Cardiac septum (tissue), 1 donor: ENCODE measurements at regions not wholly inside any gene's neighbourhood (a gene's known extent, or its start where the extent isn't known, plus 50 kb on each side); places are given as distances from the start of the nearest gene placed in this dataset.
"Not testable (repeated sequence)": the region's sequence is repeated elsewhere in the genome, so short reads cannot be mapped to it uniquely, and the experiment has no call there.

Experiments used
- DNase-seq: peaks from one replicate; pipeline ENCODE4 v3.0.0-alpha.2; 2020; ENCODE audit warnings: low spot score
- intact Hi-C: fragments of 100-400 bp; cut with DNase I; formaldehyde crosslinking; loops from one replicate; pipeline ENCODE4 v1.14.0; 2022
- donor health status: DM: no; HTN: no; CAD: no.

DNA sequence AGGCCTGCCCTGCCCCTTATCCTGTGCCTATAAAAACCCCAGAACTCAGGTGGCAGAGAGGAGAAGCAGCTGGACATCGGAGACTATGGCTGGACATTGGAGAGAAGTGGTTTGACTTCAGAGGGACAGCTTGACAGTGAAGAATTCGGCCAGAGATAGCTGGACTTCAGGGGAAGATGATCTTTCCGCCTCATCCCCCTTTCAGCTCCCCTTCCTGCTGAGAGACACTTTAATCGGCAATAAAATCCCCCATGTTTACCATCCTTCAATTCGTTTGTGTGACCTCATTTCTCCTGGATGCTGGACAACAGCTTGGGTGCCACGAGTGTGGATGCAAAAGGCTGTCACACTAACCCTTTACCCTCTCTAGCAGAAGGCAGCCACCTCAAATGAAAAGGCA lies 134.1 kb upstream of the TUT7 start:
- intact Hi-C loops: loop anchor here (10.0 kb wide), 1 partner anchor 456 kb away; the partner anchor contains the start of gene GAS1

DNA sequence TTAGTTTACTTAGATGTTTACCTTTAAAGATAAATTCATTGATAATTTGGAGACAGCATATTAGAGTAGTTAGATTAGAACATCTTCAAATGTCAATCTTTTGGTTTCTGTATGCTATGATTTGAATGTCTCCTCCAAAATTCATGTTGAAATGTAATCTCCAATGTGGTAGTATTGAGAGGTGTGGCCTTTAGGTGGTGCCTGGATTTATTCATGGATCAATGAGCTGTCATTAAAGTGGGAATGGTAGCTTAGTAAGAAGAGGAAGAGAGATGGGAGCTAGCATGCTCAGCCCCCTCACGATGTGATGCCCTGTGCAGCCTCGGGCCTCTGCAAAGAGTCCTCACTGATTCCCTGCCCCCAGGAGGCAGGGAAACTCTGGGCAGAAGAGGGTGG lies 133.6 kb upstream of the TUT7 start:
- intact Hi-C loops: loop anchor here (10.0 kb wide), 1 partner anchor 457 kb away; the partner anchor contains the start of gene GAS1
- DNase-seq: no peak

More for the DNA sequence above, 134.1 kb upstream of the TUT7 start:
- DNase-seq: no peak

DNA sequence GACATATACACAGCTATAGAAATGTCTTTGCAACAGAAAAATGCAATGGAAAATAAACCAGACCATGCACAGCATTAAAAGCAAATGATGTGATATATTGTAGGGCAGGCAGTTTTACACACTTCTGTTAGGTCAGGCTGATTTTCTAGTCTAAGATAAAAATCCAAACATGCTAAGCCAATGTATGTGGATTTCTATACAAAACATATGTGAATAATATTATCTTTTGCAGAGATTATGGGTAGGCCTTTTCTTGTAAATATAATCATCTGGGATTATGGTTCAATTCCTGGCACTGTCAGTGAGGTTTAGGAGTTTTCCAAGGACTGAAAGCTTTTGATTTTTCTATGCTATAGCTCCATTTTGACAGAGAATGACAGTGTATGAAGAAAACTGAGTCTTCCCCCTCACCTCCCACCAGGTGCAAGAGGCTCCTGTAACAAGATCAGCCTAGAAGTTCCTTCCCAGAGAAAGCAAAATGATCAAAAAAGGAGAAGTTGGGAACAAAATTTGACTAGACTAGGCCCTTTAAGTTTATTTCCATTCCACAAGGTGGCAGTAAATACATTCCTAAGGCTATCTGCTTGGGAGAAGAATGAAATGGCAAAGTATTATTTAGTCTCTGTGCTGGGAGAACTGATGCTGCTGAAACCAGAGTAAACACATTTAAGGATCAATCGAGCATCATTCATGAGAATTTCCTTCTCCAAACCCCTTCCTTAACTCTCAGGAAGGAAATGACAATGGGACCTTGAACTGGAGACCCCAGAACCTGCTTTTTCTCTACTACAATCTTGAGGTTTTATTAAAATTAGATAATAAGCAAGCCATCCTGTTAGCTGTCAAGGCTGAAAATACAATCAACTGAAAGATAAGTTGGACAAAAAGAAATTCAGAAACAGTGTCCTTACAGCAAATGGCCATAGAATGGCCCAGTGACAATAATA lies 133.0 kb upstream of the TUT7 start:
- intact Hi-C loops: loop anchor here (10.0 kb wide), 1 partner anchor 458 kb away; the partner anchor contains the start of gene GAS1
- DNase-seq: no peak

DNA sequence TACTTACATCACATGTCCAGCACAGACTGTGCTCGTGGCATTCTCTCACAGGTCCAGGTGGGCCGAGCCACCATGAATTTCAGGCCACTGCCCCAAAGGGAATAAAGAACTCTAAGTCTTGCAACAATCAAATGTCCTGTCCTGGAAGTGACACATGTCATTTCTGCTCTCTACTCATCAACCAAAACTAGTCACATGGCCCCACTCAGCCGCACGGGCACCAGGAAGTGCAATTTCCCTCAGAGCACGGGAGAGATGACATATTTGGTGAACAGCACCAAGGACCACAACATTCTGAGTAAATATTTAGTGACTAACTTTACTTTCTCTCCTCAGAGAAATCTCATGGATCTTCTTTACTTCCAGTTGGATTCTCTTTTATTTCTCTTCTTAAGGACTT lies 131.1 kb upstream of the TUT7 start:
- intact Hi-C loops: loop anchor here (10.0 kb wide), 1 partner anchor 459 kb away; the partner anchor contains the start of gene GAS1
- no peak for DNase-seq

DNA sequence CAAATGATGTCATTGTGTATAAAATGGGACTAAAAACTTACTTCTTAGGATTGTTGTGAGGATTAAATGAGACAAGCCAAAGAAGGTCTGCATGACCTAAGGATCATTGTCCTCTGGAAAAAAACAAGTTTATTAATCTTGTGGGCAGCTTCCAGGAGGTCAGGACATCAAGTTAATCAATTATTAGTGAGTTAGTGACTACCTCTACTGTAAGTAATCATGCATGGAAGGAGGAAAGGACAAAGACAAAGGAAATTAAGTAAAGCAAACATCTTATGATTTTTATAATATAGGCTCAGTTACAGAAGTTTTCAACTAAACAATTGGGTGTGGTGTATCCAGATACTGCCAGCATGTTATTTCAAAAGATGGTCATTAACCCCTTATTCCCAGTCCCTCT lies 129.3 kb upstream of the TUT7 start:
- intact Hi-C loops: loop anchor here (10.0 kb wide), 1 partner anchor 461 kb away; the partner anchor contains the start of gene GAS1
- no peak for DNase-seq

DNA sequence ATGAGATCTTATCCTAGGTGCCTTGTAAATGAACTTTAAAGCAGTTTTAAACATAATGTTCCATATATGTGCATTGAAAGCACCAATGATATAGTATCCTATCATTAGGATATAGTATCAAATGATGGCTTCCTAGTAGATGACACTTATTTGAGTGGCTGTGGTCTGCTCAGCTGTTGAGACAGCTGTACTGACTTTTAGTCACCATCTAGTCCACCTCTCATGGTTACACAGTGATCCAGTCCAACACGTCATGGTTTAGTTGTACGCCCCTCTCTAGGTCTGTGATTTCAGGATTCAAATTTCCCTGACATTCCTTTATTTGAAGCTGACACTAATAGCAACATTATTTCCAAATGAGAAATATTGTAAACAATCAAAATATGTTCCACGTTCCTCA lies 127.3 kb upstream of the TUT7 start:
- intact Hi-C loops: loop anchor here (10.0 kb wide), 1 partner anchor 463 kb away; the partner anchor contains the start of gene GAS1
- DNase-seq: no peak

DNA sequence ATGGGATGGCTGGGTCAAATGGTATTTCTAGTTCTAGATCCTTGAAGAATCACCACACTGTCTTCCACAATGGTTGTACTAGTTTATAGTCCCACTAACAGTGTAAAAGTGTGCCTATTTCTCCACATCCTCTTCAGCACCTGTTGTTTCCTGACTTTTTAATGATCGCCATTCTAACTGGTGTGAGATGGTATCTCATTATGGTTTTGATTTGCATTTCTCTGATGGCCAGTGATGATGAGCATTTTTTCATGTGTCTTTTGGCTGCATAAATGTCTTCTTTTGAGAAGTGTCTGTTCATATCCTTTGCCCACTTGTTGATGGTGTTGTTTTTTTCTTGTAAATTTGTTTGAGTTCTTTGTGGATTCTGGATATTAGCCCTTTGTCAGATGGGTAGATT lies 121.0 kb upstream of the TUT7 start:
- intact Hi-C loops, DNase-seq: not testable (repeated sequence)

DNA sequence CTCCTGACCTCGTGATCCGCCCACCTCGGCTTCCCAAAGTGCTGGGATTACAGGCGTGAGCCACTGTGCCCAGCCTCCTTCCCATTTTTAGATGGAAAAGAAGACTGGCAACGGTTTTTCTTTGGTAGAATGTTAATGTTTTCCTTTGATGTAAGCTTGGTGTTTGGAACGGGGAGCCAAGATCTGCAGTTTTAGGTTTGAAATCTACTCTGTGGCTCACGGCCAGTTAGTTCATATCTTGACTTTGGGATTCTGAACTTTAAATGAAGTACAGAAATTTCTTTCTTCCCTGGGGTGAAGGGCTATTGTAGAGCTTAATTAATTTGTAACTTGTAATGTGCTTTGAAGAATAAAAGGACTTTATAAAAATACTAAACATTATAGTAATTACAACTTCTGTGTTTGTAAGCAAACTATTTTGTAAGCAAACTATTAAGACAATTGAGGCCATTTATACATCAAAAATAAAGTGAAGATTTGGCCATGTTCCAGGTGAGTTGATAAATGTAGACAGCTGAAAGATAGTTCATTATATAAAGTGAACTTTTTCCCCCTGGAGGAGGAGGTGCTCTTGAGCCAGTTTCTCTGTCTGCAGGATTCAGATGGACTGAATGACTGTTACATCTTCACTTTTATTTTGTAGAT lies 117.1 kb upstream of the TUT7 start:
- intact Hi-C loops: no loop called here
- DNase-seq: no peak

DNA sequence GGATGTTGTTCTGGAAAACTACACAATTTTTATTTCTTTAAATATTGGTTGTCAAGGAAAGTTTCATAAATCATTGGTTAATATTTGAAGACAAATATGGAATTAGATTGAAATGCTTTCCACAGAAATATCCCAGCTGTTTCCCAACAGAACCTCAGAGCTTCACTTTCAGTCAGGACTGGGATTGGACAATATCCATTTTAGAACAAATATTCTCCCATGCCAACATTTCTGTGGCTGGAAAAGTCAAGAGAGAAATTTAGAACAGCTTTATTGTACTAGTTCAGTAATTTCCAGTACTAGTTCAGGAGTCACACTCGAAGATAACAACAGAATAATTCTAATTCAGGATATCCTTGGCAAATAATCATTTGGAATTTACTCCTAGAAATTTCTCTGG lies 116.1 kb upstream of the TUT7 start:
- DNase-seq: no peak
- intact Hi-C loops: no loop called here

DNA sequence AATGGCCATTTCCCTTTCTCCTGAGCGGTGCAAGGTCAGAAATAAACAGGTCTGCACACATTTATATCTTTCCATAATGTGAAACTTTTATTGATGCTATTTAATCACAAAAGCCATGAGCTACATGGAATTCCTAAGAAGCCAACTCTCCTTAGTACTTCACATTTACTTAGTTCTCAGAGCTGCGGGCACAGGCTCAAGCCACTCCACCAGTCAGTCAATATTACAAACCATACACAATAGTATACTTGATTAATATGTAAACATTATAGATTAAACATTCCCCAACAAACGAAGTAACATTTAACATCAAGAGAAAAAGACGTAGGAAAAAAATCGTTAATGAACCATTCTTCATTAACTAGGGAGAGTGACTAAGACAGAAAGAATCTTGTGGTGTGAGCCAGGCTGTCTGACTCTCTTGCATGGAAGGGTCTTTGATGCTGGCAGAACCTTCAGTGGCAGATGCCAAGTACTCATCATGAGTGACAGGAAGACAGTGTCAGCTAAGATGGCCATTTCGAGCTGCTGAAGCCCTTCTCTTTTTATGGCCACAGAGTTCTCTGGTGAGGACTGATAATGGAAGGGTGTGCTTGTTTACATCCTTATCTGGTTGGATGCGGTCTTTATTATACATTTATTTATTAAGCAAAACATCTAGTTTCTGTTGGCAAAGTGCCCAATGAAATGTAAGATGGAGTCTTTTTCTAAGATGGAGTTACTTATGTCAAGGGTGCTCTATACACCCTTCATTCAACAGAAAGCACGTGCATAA lies 115.5 kb upstream of the TUT7 start:
- intact Hi-C loops: no loop called here
- no peak for DNase-seq

DNA sequence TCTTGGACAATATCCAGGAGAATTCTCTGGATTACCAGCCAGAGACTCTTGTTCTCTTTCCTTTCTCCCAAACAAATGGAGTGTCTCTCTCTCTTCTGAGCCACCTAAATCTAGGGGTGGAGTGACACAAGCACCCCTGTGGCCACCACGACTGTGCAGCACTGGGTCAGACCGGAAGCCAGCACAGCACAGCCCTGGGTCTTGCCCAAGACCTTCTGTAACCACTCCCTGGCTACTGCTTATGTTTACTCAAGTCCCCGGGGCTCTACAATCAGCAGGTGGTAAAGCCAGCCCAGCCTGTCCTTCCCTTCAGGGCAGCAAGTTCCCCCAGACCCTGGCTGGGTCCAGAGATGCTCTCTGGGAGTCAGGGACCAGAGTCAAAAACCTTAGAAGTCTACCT lies 110.0 kb upstream of the TUT7 start:
- intact Hi-C loops: no loop called here
- no peak for DNase-seq

DNA sequence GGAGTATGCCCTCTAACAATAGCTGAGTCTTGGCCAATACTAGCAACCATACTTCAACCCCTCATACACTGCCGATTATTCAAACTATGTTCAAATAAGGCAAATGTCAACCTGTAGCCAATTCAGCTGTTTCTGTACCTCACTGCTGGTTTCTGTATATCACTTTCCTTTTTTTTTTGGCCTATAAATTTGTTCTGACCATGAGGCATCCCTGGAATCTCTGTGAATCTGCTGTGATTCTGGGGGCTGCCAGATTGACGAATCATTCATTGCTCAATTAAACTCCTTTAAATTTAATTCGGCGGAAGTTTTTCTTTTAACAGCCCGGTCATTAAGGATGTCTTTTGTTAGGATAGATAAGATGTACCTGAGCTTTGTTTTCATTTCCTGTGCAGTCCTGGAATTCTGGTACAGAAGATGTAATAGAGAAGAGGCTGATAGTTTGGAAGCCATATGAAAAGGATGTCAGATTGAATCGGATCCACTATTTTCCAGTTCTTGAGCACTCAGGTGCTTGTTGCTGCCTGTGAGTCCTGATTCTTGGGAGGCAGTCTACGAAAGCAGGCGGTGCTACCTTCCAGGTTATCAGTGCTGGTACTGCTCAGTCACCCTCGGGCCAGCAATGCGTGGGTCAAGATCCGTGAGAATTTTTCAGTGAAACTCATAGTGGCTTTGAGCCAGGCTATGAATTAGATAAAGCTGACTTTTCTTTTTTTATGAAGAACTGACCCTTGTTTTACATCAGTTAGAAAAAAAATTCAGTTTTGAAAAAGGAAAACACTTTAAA lies 106.2 kb upstream of the TUT7 start:
- intact Hi-C loops: no loop called here
- no peak for DNase-seq

DNA sequence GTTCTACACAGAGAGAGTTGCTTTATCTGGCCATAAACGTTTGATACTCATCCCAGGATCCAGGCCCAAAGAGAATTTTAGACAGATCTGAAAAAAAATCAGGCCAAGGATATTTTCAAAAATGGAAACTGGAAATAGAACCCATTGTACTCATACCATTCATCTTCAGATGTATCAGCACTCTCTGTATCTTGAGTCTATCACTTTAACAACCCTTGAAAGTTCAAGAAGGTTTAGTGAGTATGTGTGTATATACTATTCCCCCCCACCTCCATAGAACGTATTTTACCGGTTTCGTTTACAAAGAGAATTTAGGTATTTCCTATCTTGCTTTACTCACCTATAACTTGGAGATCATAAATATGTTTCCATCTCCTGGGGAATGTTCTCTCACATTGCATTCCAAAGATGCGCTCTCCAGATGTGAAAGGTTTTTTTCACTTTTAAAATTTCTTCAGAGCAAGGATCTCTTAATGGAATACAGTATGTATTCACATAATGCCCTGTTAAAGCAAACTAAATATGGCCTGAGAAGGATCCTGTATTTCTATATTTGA lies 105.5 kb upstream of the TUT7 start:
- intact Hi-C loops: no loop called here
- DNase-seq: no peak

DNA sequence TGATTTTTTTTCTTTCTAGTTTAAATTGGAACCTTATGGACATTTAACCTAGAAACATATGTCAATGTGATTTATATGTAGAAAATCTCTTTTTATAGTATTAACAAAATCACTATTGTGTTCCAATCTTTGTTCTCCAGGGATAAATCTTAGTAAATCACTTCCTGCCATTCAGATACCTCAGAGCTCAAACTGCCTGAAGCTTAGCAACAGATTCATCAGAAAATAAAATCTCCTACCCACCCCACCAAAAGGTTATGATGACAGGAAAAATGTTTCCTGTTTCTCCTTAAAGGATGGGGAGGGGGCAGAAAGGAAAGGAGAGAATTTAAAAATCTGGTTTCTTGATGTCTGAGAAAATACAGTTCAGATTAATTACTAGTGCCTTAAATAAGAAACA lies 105.0 kb upstream of the TUT7 start:
- intact Hi-C loops: no loop called here

DNA sequence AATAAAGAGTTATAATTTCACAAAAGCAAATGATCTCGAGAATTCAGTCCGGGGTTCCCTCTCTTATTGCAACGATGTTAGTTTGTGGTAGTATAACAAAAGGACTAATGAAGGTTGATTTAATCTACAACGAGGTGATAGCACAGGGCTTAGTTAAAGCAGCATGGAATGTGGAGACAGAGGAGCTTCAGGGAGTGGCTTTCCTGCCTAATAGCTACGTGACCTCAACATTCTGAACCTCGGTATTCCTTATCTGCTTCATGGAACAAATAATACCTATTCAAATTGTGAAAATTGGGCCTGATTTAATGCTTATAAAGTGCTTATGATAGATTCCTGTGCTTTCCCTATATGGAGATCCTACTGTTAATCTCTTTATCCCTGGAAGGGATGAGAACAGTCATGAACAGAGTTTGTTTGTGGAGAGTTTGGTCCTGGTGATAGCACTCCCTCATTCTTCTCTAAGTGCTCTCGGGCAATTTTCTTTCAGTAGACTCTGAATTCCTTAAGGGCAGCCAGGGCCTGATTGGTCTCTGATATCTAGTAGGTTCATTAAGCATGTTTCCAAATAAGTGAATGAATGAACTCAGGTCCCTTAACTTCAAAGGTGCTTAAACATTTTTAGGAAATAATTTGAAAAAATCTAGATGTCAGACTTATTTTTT lies 104.1 kb upstream of the TUT7 start:
- DNase-seq: no peak
- intact Hi-C loops: no loop called here

More for the DNA sequence above, 105.0 kb upstream of the TUT7 start:
- no peak for DNase-seq

DNA sequence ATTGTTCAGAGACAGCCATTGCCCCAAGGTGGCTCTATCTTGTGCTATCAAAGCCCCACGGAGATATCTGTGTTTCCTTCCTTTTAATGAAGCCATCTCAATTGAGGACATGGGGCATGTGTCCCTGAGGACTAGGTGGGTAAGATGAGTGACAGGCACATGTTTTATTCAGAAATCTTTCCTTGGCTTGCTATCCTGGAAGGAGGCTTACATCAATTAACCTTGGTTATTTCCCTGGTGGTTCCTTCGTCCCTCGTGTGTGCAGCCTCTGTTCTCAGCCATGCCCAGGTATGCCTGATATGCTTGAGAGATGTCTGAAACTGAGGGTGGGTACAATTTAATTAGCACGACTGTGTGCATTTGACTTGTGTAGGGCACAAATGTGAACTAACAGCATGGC lies 102.2 kb upstream of the TUT7 start:
- DNase-seq: no peak
- intact Hi-C loops: no loop called here

DNA sequence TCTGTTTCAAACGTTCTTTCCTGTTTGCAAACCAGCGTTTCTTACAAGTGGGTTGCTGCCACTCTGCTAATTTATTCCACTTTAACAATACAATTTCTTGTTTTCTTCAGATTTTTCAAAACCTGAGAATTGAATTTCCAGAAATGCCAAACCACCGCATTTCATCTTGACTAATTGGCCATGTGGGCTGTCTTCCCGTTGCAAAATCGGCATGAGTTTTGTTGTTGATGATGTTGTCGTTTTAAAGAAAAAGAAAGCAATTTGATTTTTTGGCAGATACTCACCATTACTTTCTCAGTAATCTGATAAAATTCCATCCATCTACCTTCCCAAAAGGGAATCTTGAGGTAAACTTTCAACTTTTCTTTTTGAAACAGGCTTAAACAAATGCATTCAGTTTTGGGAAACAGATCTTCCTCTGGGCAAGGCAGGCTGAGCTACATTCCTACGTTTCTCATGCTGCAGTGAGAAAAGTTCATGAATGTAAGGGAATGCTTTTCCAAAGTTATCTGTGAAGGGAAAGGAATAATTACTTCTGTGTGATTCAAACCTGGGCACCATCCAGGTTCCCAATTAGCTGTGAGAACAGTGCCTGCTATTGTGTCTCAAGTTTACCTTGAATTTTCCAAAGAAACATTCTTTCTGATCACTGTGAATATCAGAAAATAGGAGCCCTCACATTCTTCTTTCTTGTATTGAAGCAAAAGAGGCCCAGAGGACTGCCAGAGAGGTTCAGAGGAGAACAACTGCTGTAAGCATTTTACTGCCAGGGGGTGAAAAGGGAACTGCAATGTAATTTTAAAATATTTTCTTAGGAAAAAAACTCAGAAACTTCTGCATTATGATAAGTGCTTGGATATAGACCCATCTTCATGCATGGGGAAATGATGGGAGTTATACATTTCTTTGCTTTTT lies 100.7 kb upstream of the TUT7 start:
- no peak for DNase-seq
- intact Hi-C loops: no loop called here
